ENCODE measurements at regions not wholly inside any gene's neighbourhood (a gene's known extent, or its start where the extent isn't known, plus 50 kb on each side); places are given as distances from the start of the nearest gene placed in this dataset.

DNA sequence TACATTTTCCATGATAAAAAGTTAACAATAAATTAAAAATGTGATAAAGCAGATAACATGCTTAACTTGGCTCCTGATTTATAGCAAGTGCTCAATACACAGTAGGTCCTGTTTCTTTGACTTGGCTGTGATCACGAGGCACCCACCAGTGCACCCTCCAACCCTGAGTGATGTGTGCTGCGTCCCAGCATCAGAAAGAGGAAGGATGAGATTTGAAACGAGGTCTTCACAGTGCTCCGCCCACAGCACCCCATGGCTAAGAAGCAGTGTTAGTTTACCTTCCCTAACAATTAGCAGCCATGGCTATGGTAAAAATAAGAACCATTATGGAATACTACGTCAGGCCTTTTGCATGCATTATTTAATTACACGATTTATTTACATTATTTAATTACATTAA is 292.0 kb upstream of the ZMIZ1 start:
- Histone ChIP-seq H3K4me1 (ENCODE audit: control insufficient read depth, insufficient read depth, low read length) (0 out of 2 replicates have a peak, but pooled peaks cover 2% of the 10 kb centered on the region), H3K4me3 (ENCODE audit: low read depth, low read length) (no peak overlapping the region), H3K36me3 (ENCODE audit: control insufficient read depth, insufficient read depth, low read length) (no peaks in the 10 kb centered on the region), H3K27ac (ENCODE audit: low read depth, low read length) (no peak overlapping the region), H3K9me3 (ENCODE audit: control insufficient read depth, insufficient read depth, low read length) (no peaks in the 10 kb centered on the region), H3K27me3 (ENCODE audit: control insufficient read depth, insufficient read depth, low read length) (no peaks in the 10 kb centered on the region), H3K9ac (ENCODE audit: low read depth, low read length) (no peak overlapping the region)

GRCh38 chr10:78777466-78777865 is 291.3 kb upstream of the ZMIZ1 start:
- no peak overlapping the region for H3K27ac ChIP-seq (ENCODE audit: low read depth, low read length)
- no peaks in the 10 kb centered on the region for H3K27me3 ChIP-seq (ENCODE audit: control insufficient read depth, insufficient read depth, low read length)
- no peak overlapping the region for H3K4me3 ChIP-seq (ENCODE audit: low read depth, low read length)
- no peak overlapping the region for H3K9ac ChIP-seq (ENCODE audit: low read depth, low read length)
- H3K4me1 ChIP-seq (ENCODE audit: control insufficient read depth, insufficient read depth, low read length) = 0 out of 2 replicates have a peak, but pooled peaks cover 2% of the 10 kb centered on the region
- no peaks in the 10 kb centered on the region for H3K9me3 ChIP-seq (ENCODE audit: control insufficient read depth, insufficient read depth, low read length)
- H3K36me3 ChIP-seq (ENCODE audit: control insufficient read depth, insufficient read depth, low read length) = no peaks in the 10 kb centered on the region

DNA sequence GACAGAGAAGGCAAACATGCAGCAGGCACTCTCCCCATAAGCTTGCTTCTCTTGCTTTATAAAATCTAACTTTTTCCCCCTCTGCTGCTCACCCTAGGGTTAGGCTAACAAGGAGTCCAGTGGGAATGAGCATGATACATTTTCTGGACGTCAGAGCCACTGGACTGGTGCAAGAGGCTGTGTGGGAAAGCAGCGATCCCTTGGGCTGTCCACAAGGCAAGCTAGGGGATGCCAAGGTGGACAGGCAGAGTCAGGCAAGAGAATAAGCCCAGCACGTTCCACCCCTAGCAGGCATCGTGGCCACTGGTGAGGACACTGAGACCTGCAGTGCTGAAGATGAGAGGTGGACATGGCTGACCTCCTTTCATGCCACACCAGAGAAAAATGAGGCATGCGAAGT is 290.9 kb upstream of the ZMIZ1 start:
- Histone ChIP-seq H3K27me3 (ENCODE audit: control insufficient read depth, insufficient read depth, low read length) (no peaks in the 10 kb centered on the region), H3K27ac (ENCODE audit: low read depth, low read length) (no peak overlapping the region), H3K9me3 (ENCODE audit: control insufficient read depth, insufficient read depth, low read length) (no peaks in the 10 kb centered on the region), H3K9ac (ENCODE audit: low read depth, low read length) (no peak overlapping the region), H3K4me3 (ENCODE audit: low read depth, low read length) (no peak overlapping the region), H3K36me3 (ENCODE audit: control insufficient read depth, insufficient read depth, low read length) (no peaks in the 10 kb centered on the region), H3K4me1 (ENCODE audit: control insufficient read depth, insufficient read depth, low read length) (0 out of 2 replicates have a peak, but pooled peaks cover 2% of the 10 kb centered on the region)

- Histone ChIP-seq H3K36me3 (ENCODE audit: control insufficient read depth, insufficient read depth, low read length) (no peaks in the 10 kb centered on the region), H3K9ac (ENCODE audit: low read depth, low read length) (no peak overlapping the region), H3K27me3 (ENCODE audit: control insufficient read depth, insufficient read depth, low read length) (no peaks in the 10 kb centered on the region), H3K4me1 (ENCODE audit: control insufficient read depth, insufficient read depth, low read length) (0 out of 2 replicates have a peak, but pooled peaks cover 2% of the 10 kb centered on the region), H3K4me3 (ENCODE audit: low read depth, low read length) (no peak overlapping the region), H3K9me3 (ENCODE audit: control insufficient read depth, insufficient read depth, low read length) (no peaks in the 10 kb centered on the region; the same call in 1 of the 2 replicates), H3K27ac (ENCODE audit: low read depth, low read length) (no peak overlapping the region)
Measured at GRCh38 chr10:78778444-78779338, 290.1 kb upstream of the ZMIZ1 start.

GRCh38 chr10:78779339-78779955 is 289.3 kb upstream of the ZMIZ1 start:
- Histone ChIP-seq H3K9ac (ENCODE audit: low read depth, low read length) (no peak overlapping the region), H3K36me3 (ENCODE audit: control insufficient read depth, insufficient read depth, low read length) (no peaks in the 10 kb centered on the region), H3K27me3 (ENCODE audit: control insufficient read depth, insufficient read depth, low read length) (no peaks in the 10 kb centered on the region), H3K9me3 (ENCODE audit: control insufficient read depth, insufficient read depth, low read length) (no peaks in the 10 kb centered on the region; the same call in 1 of the 2 replicates), H3K4me1 (ENCODE audit: control insufficient read depth, insufficient read depth, low read length) (0 out of 2 replicates have a peak, but pooled peaks cover 2% of the 10 kb centered on the region), H3K4me3 (ENCODE audit: low read depth, low read length) (no peak overlapping the region), H3K27ac (ENCODE audit: low read depth, low read length) (no peak overlapping the region)

DNA sequence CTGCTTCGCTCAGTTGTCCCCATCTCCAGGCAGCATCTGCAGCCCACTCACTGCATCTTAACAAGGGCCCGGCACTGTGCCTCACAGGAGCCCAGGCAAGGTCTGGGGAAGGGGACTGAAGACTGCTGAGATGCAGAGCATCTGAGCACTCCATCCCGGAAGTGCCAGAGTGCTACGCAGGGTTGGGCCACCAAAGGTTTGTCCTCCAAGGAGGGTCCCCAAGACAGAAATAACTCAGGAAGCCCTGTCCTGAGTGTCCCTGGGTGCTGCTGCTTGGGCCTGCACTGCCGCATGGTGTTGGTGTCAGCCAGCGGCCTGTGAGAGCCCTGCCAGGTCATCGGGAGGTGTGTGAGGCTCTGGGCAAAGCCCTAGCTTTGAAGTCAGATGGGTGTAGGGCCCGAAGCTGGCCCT is 288.2 kb upstream of the ZMIZ1 start:
- Histone ChIP-seq H3K27me3 (ENCODE audit: control insufficient read depth, insufficient read depth, low read length) (no peaks in the 10 kb centered on the region), H3K4me3 (ENCODE audit: low read depth, low read length) (no peak overlapping the region), H3K4me1 (ENCODE audit: control insufficient read depth, insufficient read depth, low read length) (no peaks in the 10 kb centered on the region), H3K9me3 (ENCODE audit: control insufficient read depth, insufficient read depth, low read length) (no peaks in the 10 kb centered on the region; the same call in 1 of the 2 replicates), H3K36me3 (ENCODE audit: control insufficient read depth, insufficient read depth, low read length) (no peaks in the 10 kb centered on the region), H3K9ac (ENCODE audit: low read depth, low read length) (no peak overlapping the region), H3K27ac (ENCODE audit: low read depth, low read length) (no peak overlapping the region)

DNA sequence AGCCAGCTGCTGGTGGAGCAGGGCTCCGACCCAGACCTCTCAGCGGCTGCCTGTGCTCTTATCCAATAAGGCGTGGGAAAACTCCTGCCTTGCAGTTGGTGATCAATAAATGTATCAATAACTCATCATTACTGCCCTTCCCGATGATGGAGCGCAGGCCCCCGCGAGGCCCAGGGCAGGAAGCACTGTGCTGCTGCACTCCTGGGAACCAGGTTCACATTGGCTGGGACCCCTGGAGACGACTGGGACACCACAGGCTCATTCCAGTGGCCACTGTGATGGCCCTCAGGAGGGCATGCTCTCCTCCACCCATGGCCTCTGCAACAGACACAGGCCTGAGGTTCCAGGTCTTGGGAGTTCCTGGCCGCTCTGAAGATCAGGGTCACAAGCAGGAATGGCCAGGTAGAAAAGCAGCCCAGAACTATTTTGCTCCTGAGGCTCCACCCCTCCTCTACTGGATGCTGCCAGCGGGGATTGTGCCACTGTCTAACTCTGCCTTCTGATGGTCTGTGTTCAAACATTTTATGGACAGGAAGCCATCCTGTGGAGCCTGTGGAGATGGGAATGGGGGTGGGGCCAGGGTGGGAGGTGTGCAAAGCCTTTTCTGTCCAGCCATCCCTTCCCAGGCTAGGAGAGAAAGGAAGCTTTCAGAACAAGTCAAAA is 287.4 kb upstream of the ZMIZ1 start:
- Histone ChIP-seq H3K27ac (ENCODE audit: low read depth, low read length) (no peak overlapping the region), H3K4me1 (ENCODE audit: control insufficient read depth, insufficient read depth, low read length) (no peaks in the 10 kb centered on the region), H3K27me3 (ENCODE audit: control insufficient read depth, insufficient read depth, low read length) (no peaks in the 10 kb centered on the region), H3K9ac (ENCODE audit: low read depth, low read length) (no peak overlapping the region), H3K4me3 (ENCODE audit: low read depth, low read length) (no peak overlapping the region), H3K36me3 (ENCODE audit: control insufficient read depth, insufficient read depth, low read length) (no peaks in the 10 kb centered on the region), H3K9me3 (ENCODE audit: control insufficient read depth, insufficient read depth, low read length) (no peaks in the 10 kb centered on the region; the same call in 1 of the 2 replicates)

DNA sequence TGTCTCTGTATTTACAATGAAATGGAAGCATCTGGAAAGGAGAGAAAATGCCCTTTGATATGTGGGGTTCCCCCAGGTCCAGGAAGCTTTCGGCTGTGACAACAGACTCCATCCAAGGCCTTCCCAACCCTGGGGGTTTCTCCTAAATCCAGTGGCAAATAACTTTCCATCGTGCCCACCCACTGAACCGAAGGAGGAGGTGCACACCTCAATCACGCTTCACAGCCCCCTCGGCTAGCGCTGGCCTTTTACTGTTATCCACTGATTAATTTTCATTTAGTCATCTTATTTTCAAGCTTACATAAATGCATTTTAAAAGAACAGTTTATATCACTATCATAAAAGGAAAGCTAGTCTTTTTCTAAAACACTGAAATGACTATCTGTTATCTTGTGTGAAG is 286.8 kb upstream of the ZMIZ1 start:
- Histone ChIP-seq H3K9me3 (ENCODE audit: control insufficient read depth, insufficient read depth, low read length) (no peaks in the 10 kb centered on the region; the same call in 1 of the 2 replicates), H3K4me1 (ENCODE audit: control insufficient read depth, insufficient read depth, low read length) (no peaks in the 10 kb centered on the region), H3K4me3 (ENCODE audit: low read depth, low read length) (no peak overlapping the region), H3K27me3 (ENCODE audit: control insufficient read depth, insufficient read depth, low read length) (no peaks in the 10 kb centered on the region), H3K36me3 (ENCODE audit: control insufficient read depth, insufficient read depth, low read length) (no peaks in the 10 kb centered on the region), H3K9ac (ENCODE audit: low read depth, low read length) (no peak overlapping the region), H3K27ac (ENCODE audit: low read depth, low read length) (no peak overlapping the region)

DNA sequence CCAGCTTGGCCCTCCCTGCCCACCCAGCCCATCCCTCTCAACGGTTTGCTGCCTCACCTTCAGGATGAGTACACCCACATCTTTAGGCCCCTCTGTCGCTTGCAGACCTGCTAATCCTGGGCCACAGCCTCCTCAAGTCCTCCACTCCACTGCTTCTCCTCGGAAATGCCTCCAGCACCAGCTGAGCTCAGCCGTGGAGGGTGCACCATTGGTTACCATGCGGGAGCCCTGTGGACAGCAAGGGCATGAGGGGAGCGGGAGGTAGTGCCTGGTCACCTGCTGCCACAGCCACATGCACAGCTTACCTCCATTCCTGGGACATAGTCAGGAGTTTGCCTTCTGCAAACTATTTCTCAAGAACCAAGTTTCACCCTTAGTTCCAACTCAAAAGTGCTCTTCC is 286.3 kb upstream of the ZMIZ1 start:
- Histone ChIP-seq H3K27me3 (ENCODE audit: control insufficient read depth, insufficient read depth, low read length) (no peaks in the 10 kb centered on the region), H3K27ac (ENCODE audit: low read depth, low read length) (no peak overlapping the region), H3K4me3 (ENCODE audit: low read depth, low read length) (no peak overlapping the region)

GRCh38 chr10:78783753-78784152 is 285.0 kb upstream of the ZMIZ1 start:
- H3K4me1 ChIP-seq (ENCODE audit: control insufficient read depth, insufficient read depth, low read length) = no peaks in the 10 kb centered on the region
- H3K4me3 ChIP-seq (ENCODE audit: low read depth, low read length) = no peak overlapping the region
- H3K27ac ChIP-seq (ENCODE audit: low read depth, low read length) = no peak overlapping the region
- H3K36me3 ChIP-seq (ENCODE audit: control insufficient read depth, insufficient read depth, low read length) = no peaks in the 10 kb centered on the region
- no peaks in the 10 kb centered on the region for H3K27me3 ChIP-seq (ENCODE audit: control insufficient read depth, insufficient read depth, low read length)
- H3K9me3 ChIP-seq (ENCODE audit: control insufficient read depth, insufficient read depth, low read length) = no peaks in the 10 kb centered on the region; the same call in 1 of the 2 replicates
- no peak overlapping the region for H3K9ac ChIP-seq (ENCODE audit: low read depth, low read length)

More for the DNA sequence above, 286.3 kb upstream of the ZMIZ1 start:
- Histone ChIP-seq H3K4me1 (ENCODE audit: control insufficient read depth, insufficient read depth, low read length) (no peaks in the 10 kb centered on the region), H3K36me3 (ENCODE audit: control insufficient read depth, insufficient read depth, low read length) (no peaks in the 10 kb centered on the region), H3K9ac (ENCODE audit: low read depth, low read length) (no peak overlapping the region), H3K9me3 (ENCODE audit: control insufficient read depth, insufficient read depth, low read length) (no peaks in the 10 kb centered on the region; the same call in 1 of the 2 replicates)
